NAMALWA (cell line): ENCODE measurements at regions not wholly inside any gene's neighbourhood (a gene's known extent, or its start where the extent isn't known, plus 50 kb on each side); places are given as distances from the start of the nearest gene placed in this dataset.

Experiments
- DNase-seq: peaks from one replicate; pipeline ENCODE4 v3.0.0-alpha.2; 2015; ENCODE audit warnings: low spot score

GRCh38 chr12:97177481-97177880, 270.4 kb downstream of the NEDD1 start:
- no peak for DNase-seq

GRCh38 chr12:97181571-97182265, 274.7 kb downstream of the NEDD1 start:
- DNase-seq = no peak

- DNase-seq = no peak
These were observed 275.7 kb downstream of the NEDD1 start for GRCh38 chr12:97182769-97183168.

- DNase-seq = no peak
These were observed 277.2 kb downstream of the NEDD1 start for GRCh38 chr12:97184127-97184773.

GRCh38 chr12:97185567-97185966, 277.0 kb upstream of the RMST start:
- no peak for DNase-seq

- DNase-seq = no peak
These were observed 268.1 kb upstream of the RMST start for GRCh38 chr12:97194546-97194945.

GRCh38 chr12:97200181-97200580, 262.4 kb upstream of the RMST start:
- DNase-seq = no peak

GRCh38 chr12:97203408-97203807, 259.2 kb upstream of the RMST start:
- no peak for DNase-seq

- no peak for DNase-seq
These were observed 252.6 kb upstream of the RMST start for GRCh38 chr12:97209997-97210396.

- no peak for DNase-seq
These were observed 251.1 kb upstream of the RMST start for GRCh38 chr12:97211416-97211930.

GRCh38 chr12:97216848-97217247, 245.8 kb upstream of the RMST start:
- DNase-seq = no peak

- no peak for DNase-seq
These were observed 240.2 kb upstream of the RMST start for GRCh38 chr12:97222391-97222790.

GRCh38 chr12:97223419-97223818, 239.2 kb upstream of the RMST start:
- DNase-seq = no peak

GRCh38 chr12:97229004-97229403, 233.6 kb upstream of the RMST start:
- DNase-seq = no peak

GRCh38 chr12:97235102-97235501, 227.5 kb upstream of the RMST start:
- DNase-seq = no peak

- no peak for DNase-seq
These were observed 216.2 kb upstream of the RMST start for GRCh38 chr12:97246368-97246767.

GRCh38 chr12:97250483-97250882, 212.1 kb upstream of the RMST start:
- no peak for DNase-seq

- DNase-seq = no peak
These were observed 204.9 kb upstream of the RMST start for GRCh38 chr12:97257726-97258125.

GRCh38 chr12:97259098-97259497, 203.5 kb upstream of the RMST start:
- DNase-seq = no peak

- DNase-seq = no peak
These were observed 201.8 kb upstream of the RMST start for GRCh38 chr12:97260786-97261185.

- DNase-seq = no peak
These were observed 195.4 kb upstream of the RMST start for GRCh38 chr12:97267166-97267565.

GRCh38 chr12:97267594-97268202, 194.9 kb upstream of the RMST start:
- DNase-seq = no peak

- no peak for DNase-seq
These were observed 190.1 kb upstream of the RMST start for GRCh38 chr12:97272471-97272870.
